ENCODE measurements at regions not wholly inside any gene's neighbourhood (a gene's known extent, or its start where the extent isn't known, plus 50 kb on each side); places are given as distances from the start of the nearest gene placed in this dataset.

- TF ChIP-seq EP300 (IDR thresholded peaks at IDR 0.05): no peak
- TF ChIP-seq, protein P1, sequence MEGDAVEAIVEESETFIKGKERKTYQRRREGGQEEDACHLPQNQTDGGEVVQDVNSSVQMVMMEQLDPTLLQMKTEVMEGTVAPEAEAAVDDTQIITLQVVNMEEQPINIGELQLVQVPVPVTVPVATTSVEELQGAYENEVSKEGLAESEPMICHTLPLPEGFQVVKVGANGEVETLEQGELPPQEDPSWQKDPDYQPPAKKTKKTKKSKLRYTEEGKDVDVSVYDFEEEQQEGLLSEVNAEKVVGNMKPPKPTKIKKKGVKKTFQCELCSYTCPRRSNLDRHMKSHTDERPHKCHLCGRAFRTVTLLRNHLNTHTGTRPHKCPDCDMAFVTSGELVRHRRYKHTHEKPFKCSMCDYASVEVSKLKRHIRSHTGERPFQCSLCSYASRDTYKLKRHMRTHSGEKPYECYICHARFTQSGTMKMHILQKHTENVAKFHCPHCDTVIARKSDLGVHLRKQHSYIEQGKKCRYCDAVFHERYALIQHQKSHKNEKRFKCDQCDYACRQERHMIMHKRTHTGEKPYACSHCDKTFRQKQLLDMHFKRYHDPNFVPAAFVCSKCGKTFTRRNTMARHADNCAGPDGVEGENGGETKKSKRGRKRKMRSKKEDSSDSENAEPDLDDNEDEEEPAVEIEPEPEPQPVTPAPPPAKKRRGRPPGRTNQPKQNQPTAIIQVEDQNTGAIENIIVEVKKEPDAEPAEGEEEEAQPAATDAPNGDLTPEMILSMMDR (IDR thresholded peaks at IDR 0.05): no peak
Measured at GRCh38 chr3:31103623-31104180, 209.2 kb upstream of the GADL1 start.
